HG03025 (cell line): ENCODE measurements at regions not wholly inside any gene's neighbourhood (a gene's known extent, or its start where the extent isn't known, plus 50 kb on each side); places are given as distances from the start of the nearest gene placed in this dataset.

Experiments used
- ATAC-seq: cut with Tn5 transposase; IDR thresholded peaks from one replicate; pipeline ENCODE4 v1.9.1; 2021; ENCODE audit warnings: mild to moderate bottlenecking, moderate library complexity; ENCODE audit not compliant: unreplicated experiment, low FRiP score

DNA sequence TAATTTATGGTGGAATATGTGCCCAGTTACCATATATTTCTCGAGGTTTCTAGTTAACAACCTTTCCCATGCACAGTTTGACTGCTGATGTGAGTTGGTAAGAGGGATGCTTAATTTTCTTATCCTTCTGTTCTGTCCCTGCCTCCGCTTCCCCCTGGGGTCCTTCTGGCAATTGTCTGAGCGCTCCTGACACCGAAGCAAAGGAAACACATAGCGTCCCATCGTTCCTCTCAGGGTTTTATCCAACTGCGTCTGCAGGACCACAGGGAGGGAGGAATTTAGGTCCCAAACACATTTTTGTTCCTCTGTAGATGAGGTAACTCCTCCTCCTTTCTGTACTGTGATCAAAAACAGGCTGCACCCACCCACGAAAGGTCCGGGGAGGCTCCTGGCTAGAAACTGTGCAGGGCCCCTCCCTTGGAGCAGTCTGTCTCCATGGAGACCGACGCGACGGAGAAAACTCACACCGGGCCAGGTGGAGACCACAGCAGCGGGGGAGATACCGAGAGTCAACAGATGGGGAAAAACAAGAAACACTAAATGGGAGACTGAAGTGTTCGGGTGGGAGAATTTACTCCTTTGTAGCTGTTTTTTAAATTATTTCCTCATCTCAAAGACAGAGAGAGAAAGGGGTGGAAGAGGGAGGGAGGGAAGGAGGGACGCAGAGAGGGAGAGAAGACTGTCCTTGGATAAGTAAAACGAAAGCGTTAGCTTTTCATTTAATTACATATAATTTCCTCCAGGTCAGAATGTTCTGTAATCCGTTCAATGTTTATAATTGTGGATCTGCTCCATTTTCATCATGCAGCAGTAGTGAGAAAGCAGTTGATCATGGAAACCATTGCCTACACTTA lies 191.8 kb upstream of the NBEA start:
- peak; percentile 84 for ATAC-seq

DNA sequence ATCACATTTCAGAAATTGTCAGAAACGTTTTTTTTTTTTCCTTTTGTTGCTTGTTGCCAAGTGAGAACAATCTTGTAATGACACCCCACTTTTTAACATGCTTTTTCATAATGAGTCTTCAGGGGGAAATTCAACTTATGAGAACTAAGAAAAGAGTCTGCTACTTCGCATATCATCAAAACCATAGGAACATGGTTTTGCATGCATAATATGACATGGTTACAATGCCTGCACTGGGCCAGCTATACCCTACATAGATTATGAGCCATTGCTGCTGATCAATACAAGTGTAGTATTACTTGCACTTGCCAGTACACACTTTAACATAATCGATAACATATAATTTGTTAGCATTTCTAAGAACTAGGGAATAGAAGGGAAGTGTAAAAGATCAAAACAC lies 191.0 kb upstream of the NBEA start:
- no peak for ATAC-seq

DNA sequence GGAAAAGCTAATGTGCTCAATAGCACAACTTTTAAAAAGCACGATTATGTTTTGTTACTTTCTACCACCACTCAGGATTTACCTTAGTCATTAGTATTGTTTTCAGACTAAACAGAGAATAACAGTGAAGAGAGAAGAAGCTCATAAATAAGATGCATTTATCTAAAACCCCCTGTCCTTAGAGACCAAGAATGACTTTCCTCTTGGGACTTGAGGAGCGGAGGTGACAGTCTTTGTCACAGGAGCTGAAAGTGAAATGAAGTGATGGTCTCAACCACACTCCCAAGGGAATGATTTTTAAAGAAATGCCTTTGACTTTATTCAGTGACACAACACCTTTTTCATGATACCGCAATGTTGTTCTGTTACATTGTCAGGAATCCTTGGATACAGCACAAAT lies 190.6 kb upstream of the NBEA start:
- ATAC-seq, result no peak

DNA sequence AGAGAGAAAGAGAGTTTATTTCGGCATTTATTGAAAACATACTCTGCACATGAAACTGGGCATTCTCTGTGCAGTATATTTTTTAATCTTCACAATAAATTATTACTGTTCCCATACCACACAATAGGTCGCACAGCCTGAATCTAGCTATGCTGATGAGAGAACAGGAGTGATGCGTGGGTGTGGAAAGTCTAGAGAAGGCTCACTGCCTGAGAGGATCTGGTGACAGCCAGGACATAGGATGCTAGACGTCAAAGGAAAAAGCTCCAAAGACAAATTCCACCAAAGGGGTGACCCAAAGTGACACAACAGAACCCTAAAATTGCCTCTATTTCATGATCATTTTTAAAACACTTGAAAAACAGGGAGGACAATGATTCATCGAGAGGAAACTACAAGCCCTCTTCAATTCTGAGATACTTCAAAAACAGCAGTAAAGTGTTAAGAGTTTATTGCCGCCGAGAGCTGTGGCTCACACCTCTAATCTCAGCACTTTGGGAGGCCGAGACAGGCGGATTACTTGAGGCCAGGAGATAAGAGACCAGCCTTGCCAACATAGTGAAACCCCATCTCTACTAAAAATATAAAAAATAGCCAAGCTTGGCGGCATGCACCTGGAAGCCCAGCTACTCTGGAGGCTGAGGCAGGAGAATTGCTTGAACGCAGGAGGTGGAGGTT lies 189.6 kb upstream of the NBEA start:
- ATAC-seq, result no peak

DNA sequence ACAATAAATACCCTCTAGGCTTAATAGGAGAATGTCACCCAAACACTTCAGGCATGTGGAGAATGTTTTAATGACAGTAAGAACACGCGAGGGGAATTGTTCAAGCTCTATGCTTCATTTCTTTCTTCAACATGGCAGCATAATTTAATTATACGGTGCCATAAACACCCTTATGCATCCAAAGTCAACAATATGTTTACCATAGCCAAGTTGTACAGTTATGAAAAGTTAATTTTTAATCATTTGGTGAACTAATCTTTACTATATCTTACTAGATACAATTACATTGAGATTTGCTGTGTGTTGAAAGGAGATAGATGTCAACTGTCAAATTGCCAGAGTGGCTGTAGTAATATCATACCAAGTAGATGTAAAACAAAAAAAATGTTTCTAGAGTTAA lies 185.9 kb upstream of the NBEA start:
- ATAC-seq, result no peak

DNA sequence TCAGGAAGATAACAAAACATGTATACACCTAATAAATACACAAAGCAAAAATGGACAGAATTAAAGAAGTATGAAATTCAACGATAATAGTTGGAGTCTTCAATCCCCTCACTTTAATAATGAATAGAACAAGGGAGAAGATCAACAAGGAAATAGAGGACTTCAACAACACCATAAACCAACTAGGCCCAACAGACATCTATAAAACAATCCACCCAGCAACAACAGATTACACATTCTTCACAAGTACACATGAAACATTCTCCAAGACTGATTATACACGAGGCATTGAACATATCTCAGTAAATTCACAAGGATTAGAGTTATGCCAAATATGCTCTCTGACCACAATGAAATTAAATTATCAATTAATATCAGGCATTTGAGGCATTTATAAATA lies 185.5 kb upstream of the NBEA start:
- ATAC-seq, result no peak

DNA sequence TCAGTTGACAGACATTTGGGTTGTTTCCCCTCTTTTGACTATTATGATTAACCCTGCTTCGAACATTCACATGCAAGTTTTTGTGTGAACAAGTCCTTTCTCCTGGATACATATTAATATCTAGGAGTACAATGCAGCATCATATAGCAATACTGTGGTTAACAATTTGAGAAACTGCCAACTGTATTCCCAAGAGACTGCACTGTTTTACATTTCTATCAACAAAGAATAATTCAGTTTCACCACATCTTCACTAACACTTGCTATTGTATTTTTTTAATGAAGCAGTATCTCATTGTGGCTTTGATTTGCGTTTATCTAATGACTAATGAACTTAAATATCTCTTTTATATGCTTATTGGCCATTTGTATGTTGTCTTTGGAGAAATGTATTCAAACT lies 184.6 kb upstream of the NBEA start:
- no peak for ATAC-seq

DNA sequence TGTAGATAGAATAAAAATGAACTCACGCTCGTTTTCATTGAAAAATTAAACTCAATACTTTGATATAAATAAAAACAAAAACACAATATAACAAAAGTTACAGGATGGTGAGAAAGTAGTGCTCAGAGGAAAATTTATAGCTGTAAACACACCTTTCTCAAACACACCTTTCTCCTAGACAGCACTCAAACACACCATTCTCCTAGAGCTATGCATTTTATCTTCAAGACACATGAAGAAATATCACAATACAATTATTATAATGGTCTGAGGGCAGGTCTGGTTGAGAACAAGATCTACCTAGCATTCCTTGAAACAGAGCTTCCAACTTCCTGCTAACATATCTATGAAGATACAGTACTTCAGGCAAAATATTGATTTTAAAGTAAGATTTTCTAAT lies 183.4 kb upstream of the NBEA start:
- ATAC-seq, result no peak

DNA sequence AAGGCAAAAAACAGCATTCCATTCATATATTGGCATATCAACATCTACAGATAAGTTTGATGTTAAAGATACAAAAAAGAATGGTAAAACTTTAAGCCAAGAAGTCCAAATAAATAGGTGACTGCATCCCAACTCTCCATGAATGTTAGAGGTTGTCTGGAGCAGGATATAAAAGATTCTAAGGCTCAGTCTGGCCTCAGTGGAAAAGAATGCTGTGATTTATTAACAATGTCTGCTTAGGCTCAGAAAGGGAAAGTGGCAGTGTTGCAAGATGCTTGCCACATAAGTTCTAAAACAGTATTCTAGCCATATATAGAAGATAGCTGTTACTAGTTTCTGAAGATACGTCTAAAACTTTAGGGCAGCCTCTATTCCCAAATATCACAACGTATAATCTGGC lies 179.8 kb upstream of the NBEA start:
- no peak for ATAC-seq

DNA sequence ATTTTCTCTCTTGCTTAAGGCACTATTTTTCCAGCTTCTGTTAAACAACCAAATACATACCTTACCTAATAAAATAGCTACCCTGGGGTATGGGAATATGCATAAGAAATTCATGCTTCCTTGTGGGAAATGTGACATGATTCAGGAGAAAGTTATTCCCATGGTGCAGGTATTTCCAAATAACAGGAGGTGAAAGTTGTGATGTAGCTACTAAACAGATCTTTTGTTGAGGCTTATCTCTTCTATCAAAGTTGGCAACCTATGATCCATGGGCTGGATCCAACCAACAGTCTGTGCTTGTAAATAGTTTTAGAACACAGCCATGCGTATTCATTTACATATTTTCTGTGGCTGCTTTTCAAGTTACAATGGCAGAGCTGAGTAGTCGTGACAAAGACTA lies 177.8 kb upstream of the NBEA start:
- no peak for ATAC-seq

DNA sequence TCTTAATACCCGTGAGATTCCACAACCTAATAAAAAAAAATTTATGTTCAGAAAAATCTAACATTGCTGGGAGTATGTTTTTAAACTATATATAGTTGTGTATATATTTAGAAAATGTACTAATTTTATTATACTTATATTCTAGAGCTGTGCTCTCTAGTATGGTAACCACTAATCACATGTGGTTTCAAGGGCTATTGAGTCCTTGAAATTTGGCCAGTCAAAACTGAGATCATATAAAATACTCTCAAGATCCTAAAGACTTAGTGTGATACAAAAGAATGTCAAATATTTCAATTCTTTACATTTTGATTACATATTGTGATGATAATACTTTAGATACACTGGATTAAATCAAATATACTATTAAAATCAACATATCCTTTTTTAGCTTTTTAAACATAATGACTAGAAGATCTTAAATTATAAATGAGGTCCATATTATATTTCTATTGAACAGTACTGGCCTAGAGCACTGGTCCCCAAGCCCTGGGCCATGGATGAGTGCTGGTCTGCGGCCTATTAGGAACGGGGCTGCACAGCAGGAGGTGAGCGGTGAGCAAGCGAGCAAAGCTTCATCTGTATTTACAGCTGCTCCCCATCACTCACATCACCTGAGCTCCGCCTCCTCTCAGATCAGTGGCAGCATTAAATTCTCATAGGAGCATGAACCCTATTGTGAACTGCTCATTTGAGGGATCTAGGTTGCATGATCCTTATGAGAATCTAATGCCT lies 176.5 kb upstream of the NBEA start:
- ATAC-seq, result no peak

DNA sequence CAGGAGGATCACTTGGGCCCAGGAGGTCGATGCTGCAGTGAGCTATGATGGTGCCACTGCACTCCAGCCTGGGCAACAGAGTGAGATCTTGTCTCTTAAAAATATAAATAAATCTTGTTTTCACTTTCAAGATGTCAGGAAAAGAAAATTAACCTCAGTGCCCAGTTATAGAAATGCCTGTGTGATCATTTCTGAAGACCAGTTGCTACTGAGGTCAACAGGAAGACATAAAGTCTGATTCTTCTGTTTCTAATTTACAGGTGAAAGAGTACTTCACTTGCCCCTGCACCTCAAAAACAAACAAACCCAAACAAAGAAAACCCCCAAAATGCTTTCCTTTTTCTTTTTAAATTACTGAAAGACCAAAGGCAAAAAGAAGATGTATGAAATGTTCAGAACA lies 174.3 kb upstream of the NBEA start:
- no peak for ATAC-seq

DNA sequence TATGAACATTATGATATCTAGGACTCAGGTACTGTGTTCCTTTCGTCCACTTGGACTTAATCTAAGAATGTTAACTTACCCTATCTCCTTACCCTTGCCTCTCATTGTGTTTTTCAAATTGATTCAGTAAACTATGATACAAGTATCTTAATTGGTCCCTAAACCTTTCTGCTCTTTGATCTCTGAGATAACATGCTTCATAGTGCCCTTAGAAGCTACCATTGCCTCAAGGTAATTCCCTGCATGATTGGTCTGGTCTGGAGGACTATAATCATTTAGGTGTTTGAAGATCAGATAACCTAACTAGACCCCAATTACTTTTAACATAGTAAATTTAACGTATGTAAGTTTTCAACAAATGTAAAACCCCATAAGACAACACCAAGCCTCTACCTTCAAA lies 169.9 kb upstream of the NBEA start:
- no peak for ATAC-seq

DNA sequence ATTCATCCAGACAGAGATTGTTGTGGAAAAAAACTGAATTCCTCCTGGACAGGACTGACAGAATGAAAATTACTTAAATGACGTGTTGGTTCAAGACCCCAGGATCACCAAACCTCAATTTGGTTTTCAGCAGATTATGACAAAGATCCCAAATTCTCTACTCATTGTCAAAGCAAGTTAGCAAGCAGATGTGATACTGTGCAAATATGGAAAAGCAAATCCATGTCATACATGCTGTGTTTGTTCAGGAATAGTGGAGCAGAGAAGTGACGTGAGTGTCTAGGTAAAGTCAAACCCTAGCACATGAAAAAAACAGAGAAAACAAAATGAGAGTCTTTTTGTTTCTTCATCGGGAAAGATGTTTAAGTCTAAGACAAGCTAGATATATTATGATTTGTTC lies 169.2 kb upstream of the NBEA start:
- no peak for ATAC-seq

DNA sequence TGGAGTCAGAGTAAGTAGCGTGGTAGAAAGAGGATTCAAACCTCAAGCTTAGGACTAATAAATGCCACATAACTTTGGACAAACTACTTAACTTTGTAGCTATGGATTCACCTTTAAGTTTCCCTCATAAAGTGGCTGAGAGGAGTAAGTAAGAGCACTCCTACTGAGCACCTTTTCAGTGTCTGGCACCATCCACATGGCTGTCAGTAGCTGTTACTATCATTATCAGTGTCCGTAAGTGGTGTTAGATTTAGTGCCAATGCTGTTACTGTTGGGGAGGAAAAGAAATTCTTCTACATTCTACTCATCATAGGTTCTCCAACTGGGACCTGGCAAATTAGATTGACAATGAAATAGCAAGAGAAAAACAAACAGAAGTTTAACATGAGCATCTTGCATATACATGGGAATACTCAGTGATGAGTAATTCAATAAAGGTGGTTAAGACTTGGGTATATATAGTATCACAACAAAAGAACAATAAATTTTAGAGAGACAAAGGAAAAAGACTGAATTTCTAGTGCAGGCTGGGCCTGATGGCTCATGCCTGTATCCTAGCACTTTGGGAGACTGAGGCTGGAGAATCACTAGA lies 165.6 kb upstream of the NBEA start:
- no peak for ATAC-seq

DNA sequence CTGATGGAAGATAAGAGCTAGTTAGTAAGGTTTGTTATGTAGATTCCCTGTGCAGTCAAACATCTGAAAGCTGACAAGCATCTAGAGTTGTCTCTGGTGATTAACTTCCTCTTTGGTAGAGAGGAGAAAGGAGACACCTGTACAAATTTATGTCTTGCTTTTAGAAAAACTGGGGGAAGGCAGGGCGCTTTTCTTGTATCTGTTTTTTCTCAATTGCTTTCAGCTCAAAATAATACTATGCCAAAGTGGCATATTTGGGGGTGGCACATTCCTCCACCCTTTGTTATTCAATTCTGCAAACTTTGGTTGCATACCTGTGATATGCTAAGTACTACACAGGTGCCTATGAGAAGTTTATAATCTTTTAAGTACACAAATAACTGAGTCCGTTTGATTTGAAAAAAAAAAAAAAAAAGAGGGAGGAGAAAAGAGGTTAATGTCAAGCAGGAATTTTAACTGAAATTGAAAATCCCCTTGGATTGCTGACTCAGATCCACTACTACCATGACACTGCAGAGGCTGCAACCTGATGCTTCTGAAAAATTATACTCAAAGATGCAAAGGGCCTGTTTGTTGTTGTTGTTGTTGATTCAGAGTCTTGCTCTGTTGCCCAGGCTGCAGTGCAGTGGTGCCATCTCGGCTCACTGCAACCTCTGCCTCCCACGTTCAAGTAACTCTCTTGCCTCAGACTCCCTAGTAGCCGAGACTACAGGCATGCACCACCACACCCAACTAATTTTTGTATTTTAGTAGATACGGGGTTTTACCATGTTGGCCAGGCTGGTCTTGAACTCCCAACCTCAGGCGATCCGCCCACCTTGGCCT lies 164.8 kb upstream of the NBEA start:
- no peak for ATAC-seq

DNA sequence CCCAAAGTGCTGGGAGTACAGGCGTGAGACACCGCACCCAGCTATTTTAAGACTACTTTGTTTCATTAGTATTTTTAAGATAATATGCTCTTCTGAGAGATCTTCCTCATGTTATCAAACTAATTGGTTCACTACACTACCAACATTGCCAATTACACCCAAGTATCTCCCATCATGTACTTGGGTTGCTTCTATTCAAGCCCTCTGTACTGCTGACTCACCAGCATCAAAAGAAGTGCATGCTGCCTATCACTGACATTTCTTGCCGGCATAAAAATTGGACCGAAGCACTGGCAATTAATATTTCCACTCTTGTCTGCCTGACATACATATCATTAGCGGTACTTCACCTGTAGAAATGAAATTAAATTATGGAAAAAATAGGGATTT lies 164.2 kb upstream of the NBEA start:
- ATAC-seq, result no peak

DNA sequence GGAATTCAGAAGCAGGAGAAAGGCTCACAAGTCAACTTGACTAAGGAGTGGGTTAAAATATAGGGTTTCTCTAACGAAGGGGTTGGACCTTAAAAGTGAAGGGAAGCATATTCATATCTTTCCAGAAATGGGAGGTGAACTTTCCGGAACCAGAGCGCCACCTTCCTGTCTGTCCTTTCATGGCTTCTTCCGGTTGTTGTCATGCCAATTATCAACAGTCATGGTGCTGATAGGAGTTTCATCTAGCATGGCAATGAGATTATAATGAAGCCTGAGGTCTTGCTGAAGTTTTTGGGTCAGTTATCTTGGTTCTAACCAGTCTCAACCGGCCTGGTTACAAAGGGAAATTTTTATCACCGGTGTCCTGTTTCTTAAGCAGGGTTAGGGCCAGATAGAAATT lies 162.9 kb upstream of the NBEA start:
- ATAC-seq, result no peak

DNA sequence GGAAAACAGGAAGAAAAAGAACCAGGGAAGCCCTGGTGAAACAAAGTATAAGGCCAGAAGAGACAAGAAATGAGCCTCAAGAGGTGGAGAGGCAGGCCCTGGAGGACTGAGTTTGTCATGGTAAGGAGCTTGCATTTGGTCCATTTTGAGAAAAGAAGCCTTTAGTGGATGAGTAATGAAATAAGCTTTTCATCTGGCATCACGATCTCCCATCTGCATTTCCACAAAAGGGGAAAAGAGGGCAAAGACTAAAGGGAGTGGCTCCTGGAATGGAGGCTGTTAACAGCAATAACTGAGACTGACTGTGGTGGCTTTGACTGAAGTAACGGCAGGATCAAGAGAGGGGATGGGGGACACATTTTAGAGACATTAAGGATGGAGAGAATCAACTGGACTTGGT lies 148.8 kb upstream of the NBEA start:
- ATAC-seq, result no peak

DNA sequence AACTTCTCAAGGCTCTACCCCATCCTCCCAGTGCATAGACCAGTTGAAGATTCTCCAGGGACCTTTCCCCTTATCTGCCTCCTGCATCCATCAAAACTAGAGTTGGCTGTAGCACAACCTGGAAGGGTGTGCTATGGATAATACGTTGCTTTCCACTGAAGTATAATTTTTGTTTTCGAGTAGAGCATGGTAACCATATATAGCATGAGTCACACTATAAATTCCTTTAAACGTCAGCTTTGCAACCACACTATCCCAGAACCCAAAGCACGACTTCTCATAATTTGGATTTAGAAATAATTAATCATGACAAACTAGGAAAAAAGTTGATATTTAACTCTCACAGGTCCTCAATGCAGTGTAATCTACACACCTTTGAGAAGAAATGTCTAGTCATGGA lies 138.3 kb upstream of the NBEA start:
- ATAC-seq, result no peak
